HG02852 (cell line): ENCODE measurements at regions not wholly inside any gene's neighbourhood (a gene's known extent, or its start where the extent isn't known, plus 50 kb on each side); places are given as distances from the start of the nearest gene placed in this dataset.

ENCODE experiments used
- ATAC-seq: cut with Tn5 transposase; IDR thresholded peaks from one replicate; pipeline ENCODE4 v1.9.1; 2021; ENCODE audit warnings: mild to moderate bottlenecking, moderate library complexity; ENCODE audit not compliant: unreplicated experiment

DNA sequence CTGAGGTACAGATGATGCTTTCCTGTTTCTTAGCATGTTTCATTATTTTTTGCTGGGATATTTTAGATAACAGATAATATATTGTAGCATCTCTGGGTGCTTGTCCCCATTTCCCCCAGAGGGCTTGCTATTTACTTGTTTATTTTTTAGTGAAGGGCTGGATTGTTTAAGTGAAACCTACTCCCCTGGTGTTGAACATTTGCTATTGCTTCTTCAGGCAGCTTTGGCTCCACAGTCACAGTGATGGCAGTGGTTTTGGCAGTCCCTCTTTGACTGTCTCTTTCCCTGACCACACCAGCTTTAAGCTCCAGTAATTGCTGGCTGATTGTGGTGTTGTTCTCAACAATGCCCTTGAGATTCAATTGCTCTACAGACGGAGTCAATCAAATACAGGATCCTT, 128.9 kb downstream of the KLF13 start:
- no peak for ATAC-seq

DNA sequence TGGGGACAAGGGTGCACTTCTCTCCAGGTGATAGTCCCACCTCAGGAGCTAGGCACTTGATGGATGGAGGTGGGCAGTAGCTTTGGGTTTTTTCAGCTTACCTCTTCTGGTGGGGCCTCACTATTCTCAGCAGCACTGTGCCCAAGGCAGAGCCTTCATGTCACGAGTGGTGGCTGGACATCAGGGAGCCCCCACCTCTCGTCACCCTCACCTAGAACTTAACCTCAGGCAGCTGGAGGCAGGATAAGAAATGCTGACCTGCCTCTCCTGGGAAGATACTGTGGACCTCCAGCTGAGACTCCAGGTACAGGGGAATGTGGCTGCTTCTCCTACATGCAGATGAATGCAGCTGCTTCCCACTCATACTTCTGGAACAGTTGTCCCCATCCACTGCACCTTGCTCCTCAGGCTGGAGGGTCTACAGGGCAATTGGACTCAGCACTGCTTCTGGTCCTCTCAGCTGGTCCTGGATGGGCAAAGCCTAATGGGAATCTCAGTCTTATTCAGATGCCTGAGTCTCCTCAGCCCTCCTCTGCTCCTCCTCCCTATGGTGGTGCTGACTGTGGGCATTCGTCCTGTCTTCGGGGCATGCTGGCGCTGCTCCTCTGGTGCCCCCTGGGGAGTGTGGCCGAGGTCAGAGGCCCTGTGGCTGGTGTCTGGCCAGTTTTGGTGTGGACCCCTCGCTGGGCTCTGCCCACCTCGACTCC, 129.9 kb downstream of the KLF13 start:
- no peak for ATAC-seq

DNA sequence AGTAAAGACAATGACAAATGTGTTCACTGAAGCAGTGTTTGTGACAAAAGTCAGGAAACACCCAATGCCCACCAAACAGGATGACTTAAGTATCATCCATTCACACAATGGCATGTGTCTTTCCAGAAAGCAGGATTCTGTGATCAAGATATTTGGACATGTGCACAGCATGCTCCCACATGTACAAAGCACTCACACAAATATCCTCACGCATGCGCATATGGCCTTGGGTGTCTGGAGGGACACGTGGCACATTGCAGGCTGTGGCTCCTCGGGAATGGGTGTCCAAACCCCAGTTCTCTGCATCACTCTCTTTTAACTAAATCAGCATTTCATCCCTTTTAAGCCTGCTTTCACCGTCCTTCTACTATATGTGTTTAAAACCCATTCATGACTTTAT, 130.5 kb downstream of the KLF13 start:
- no peak for ATAC-seq

DNA sequence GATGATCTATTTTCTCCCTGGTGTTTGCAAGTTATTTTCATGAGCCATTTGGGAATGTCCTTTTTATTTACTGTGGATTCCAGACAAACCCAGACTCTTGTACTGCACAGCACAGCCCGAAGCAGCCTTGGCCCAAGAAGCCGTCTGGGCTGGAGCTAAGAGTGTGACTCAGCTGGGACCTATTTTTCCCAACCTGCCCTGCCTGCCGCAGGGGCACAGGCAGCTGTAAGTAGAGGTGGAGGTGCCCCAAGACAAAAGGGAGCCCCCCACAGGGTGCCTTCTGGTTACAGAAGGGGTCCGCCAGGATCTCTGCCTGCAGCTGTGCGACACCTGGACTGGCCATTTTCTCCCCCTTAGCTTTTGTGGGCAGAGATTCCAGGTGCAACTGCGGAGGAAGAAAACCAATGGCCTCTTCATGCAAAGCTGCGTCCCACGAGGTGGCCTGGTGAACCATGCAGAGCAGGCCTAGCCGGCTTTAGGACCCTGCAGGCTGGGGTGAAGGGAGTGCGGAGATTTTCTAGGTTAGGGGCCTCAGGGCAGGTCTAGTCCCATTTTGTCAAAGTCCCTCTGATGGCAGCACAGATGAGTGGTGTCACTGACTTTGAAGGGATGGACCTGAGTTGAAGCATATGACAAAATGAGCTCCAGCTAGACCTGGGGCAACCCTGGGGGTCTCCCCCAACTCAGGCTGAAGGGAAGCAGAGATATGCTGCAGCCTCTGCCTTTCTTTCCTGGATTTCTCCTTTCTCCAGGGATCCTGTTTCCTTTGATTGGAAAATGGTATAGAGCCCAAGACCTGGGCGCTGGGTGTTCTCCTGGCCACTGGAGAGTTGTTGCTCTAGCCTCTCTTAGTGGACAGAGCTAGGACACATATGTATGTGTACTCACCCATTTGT, 131.2 kb downstream of the KLF13 start:
- ATAC-seq, result no peak

DNA sequence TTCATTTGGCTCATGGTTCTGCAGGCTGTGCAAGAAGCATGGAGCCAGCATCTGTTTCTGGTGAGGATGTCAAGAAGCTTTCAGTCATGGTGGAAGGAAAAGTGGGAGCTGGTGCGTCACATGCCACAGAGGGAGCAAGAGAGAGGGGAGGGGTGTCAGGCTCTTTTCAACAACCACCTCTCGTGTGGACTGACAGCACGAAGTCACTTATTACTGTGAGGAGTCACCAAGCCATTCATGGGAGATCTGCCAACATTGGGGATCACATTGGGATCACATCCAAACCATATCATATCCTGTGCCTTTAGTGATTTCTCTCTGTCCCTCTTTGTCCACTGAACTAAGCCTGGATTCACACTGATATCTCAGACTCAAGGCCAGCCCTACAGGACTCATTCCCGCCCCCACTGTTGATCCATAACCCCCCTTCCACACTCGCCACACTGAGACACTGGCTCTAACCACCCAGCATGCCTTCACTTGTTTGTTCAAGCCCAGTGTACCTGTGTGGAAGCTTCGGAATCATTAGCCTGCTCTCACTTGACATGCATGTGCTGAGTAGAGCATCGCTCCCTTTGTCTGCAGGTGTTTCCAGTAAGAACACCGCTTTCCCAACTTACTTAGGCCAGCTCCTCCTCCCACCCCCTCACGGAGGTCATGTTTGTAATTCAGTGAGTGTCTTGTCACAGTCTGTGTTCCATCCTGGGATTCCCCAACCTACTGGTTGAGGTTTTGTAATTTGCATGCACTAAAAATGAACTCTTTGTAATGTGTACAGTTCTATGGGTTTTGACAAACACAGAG, 132.2 kb downstream of the KLF13 start:
- peak; percentile 90 for ATAC-seq

DNA sequence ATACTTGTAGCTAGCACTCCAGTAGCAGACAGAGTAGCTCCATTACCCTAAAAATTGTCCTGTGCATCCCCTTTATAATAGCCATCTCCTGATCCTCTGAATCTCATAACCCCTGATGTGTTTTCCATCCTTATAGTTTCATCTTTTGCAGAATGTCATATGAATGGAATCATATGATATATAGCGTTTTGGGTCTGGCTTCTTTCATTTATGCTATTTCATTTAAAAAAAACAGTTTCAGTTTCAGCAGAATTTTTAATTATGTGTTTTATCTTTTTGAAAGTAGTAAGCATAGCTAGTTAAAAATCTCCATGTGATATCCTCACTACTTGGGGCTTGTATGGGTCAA, 132.7 kb downstream of the KLF13 start:
- ATAC-seq, result no peak

DNA sequence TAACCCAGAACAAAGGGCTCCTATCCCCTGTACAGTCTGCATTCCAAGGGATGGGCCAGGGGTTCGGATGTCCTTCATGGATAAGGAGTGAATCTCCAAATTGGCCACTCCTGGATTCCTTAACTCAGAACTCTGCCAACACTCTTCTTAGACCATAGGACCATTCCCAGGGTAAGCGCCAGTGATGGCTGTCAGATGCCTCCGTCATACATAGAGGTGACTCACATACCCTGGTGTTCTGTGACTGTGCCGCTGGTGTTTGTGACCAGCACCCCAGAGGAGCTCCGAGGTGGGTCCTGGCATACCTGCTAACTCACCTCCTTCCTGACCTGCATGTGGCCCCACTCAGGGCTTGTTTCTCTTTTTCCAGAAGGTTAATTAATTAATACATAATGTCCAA, 134.7 kb downstream of the KLF13 start:
- ATAC-seq, result no peak

DNA sequence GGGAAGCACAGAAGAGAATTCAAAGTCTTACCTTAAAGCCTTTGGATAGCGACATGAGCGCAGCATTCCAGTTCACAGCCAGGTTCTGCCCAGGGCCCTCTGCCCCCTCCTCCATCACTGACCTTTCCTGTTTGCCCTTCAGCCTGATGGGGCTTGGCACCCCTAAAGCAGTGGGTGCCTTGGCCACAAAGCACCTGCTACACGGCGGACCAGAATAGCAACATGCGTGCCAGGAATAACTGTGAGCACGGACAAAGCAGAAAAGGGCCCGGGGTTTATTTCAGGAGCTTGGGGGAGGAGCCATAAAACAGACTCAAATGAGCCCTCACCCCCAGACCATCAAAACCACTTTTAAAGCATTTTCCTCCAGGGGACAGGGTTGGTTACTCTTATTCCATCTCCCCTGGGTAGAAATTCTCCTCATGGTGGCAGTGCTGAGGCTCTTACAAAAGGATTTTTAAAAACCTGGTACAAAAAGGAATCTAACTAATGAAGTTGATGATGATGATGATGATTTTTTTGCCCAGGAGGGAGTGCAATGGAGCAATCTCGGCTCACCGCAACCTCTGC, 135.4 kb downstream of the KLF13 start:
- ATAC-seq, result no peak

DNA sequence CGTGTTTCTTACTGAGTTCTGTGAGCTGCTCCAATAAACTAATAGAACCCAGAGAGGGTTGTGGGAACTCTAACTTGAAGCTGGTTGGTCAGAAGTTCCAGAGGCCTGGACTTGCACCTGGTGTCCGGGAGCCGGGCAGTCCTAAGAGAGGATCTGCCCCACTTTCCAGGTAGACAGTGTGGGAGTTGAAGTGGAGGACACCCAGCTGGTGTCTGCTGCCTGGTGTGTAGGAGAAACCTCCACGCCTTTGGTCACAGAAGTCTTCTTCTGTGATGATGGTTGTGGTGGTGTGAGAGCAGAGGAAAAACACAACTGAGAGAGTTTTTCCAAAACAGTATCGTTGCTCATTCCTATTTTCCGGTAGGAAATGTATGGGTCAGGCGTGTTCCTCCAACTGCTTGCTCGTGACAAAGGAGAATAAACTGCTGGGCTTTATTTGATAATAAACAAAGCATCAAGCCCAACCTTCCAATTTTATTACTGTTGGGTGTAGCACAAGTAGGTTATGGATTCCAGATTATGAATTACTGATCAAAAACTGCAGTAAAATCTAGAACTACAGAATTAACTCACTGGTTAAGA, 137.0 kb downstream of the KLF13 start:
- no peak for ATAC-seq

DNA sequence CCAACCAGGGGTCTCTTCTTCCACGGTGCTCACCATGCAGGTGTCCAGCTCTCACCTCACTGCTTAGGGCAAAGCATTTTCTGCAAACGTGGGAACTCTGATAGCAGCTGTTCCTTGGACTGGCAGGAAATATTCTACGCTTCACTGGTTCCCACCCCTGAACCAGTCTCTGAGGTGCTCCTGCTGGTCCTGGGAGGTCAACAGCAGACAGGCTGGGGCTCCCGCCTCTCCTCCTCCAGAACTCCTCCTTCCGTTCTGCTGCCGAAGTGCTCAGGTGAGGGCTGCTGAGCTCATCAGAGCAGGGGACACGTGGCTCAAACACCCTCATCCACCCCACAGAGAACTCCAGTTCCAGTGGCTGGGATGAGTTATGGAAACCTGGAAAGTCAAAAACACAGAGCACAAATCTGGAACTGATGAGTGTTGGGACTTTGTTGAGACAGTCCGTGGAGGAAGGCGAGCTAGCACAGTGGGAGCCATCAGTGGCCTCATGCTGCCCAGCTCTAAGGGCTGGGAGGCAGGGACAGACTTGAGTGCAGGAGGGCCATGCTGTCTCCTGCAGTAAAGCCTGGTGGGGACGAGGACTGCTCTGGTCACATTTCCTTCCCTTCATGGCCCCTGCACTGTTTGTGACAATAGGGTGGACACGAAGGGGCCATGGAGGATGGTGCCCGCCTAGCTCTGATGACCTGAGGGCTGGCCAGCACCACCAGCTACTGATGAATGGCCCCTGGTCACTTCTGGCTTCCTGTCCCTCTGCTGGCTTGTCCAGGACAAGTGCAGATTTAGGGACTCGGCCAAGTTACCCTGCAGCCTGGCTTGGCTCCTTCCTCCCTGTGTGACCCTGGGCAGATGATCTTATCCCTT, 137.8 kb downstream of the KLF13 start:
- no peak for ATAC-seq

DNA sequence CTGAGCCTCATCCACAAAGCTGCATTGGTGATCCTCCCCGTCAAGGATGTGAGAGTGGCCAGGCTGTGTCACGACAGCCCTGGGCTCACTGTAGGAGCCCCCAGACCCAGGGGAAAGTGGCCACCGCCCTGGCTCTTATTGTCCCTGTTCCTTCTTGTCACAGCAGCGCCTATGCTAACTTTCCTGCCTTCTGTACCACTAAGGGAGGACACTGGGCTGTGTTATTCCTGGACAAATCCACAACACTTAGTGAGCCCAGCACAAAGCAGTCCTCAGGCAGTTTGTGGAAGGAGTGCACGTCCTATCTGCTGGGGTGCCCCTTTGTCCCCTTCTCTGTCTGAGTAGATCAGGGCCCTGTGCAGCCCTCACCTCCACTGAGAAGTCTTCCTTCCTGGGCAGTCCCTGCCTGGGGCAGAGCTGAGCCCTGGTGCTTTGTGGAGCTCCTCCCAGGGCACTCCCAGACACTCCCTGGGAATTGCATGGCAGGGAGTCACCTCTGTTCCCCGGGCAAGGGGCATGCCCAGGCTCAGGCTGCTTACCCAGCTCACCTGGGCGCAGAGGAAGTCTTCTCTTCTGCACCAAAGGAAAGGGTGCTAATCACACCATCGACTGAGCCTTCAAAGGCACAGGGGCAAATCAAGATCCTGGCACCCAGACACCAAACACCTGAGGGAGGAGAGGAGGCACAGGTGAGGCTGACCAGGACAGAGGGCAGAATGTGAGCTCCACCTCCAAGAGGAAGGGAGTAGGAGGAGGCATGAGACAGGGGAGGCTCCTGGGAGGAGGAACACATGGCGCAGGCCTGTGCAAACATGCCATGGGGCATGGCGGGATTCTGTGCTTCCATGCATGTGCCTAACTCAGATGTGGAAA, 138.7 kb downstream of the KLF13 start:
- no peak for ATAC-seq

DNA sequence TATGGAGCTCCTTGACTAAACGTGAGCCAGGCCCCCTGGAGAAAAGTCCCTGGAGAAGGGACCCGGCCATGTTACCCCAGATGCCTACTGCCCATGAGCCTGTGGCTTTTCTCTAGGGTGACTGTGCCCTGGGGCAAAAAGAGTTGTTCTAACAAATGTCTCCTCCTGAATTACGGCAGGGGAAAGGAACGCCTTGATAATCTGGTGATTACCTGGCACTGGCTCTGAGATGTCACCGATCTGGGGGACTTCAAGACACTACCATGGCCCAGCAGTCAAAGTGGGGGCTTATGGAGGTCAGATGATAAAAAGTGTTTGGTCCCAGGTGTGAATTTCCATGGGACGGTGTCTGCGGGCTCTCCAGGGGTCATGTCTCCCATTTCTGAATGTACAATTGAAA, 140.7 kb downstream of the KLF13 start:
- ATAC-seq, result no peak

DNA sequence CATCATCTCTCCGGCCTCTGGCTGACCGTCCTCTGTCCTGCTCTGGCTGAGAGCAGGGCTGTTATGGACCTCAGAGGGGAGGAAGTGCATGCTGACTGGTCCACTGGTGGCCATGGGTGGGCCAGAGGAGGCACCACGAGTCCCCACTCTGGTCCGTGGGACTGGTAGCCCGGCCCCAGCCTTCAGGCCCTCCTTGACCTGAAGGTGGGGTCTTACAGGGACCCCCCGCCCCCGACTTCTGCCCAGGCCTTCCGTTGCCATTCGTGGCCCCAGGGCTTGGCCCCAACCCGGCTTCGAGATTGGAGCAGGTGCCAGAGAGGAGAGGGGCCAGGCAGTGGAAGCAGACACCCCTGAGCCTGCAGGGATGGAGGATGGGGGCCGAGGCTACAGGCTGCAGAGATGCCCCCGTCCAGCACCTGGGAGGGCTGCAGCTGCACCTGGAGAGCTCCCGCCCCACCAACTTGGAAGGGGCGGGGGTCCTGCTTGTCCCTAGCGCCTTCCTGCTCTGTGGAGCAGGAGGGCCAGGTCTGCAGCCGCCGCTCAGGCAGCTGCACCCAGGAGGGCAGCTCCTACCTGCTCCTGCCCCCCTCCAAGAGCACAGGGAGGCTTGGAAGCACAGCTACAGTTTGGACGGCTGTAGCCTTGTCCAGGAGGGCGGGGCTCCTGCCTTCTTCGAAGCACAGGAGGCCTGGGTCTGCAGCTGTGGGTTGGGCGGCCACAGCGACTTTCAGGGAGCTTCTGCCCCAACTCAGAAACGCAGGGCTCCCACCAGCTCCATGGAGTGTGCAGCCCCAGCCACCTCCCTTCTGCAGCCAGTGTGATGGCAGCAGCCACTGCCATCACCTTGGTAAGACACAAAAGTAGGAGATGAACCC, 142.5 kb downstream of the KLF13 start:
- ATAC-seq, result no peak

DNA sequence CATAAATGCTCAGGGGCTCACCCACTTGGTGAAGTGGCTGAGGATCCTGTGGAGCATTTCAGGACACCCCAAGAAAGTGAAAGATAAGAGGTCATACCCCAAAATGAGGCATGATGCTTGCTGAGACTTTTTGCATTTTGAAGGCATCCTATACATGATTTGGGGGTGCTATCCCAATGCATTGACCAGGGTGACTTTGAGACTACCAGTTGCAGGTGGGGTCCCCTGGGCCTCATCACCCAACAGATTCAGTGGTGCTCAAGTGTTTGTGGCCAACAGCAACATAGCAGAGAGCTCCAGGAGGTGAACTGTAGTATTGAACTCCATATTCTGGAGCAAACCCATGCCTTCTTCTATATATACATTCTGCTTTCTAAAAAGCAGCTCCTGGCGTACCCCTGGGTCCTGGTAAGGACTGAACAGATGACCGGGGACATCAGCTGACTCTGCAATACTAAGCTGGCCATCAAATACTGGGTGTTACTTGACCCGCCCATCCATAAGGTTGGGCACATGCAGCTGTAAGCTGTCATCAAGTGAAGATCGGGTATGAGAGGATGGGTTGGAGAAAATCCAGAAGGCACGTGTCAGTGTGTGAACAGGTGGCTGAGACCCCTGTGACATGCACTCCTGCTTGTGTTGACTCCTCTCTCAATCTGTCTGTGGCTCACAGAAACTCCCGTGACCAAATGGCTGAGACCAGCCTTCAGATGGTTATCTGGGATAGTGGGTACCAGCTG, 143.3 kb downstream of the KLF13 start:
- no peak for ATAC-seq

DNA sequence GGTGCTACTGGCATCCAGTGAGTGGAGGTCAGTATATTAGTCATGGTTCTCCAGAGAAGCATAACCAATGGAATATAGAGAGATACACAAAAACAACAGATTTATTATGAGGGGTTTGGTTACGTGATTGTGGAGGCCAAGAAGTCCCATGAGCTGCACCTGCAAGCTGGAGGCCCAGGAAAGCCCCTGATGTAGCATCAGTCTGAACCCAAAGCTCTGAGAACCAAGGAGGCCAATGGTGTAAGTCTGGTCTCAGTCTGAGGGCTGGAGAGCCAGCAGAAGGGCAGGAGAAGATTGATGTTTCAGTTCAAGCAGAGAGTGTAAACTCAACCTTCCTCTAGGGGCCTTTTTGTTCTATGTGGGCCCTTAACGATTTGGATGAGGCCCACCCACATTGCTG, 144.1 kb downstream of the KLF13 start:
- ATAC-seq, result no peak

DNA sequence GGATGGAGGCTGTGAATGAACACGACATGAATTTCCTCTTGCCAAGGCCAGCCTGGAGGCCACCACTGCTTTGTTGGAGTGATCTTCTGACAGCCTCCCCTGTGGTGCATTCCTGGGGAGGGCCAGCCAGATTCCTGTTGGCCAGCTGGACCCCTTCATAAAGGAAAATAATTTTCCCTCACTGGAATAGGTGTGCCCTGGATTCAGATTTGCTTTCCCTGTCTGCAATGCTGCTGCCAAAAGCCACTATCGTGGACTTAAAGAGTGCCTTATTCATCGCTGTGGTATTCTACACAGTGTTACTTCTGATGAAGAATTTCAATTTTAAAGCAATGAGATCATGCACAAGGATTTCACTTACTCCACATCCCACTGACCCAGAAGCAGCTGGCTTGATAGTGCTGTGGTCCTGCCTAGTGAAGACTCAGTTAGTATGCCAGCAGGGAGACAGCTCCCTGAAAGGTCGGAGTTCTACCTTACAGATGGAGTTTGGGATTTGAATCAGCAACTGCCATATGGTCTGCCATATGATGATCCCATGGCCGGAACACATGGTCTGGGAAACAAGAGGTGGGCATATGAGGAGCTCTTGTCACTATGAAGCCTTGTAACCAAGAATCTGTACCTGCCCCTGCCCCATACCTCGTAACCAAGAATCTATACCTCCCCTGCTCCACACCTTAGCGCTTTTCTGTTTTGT, 145.2 kb downstream of the KLF13 start:
- no peak for ATAC-seq
